ENCODE measurements at regions not wholly inside any gene's neighbourhood (a gene's known extent, or its start where the extent isn't known, plus 50 kb on each side); places are given as distances from the start of the nearest gene placed in this dataset.
"Not testable (repeated sequence)": the region's sequence is repeated elsewhere in the genome, so short reads cannot be mapped to it uniquely, and the experiment has no call there.

- not testable (repeated sequence) for TF ChIP-seq CTCF, POLR2A, POLR2AphosphoS5 (IDR thresholded peaks at IDR 0.05)
These were observed 355.6 kb downstream of the TMEM121 start for GRCh38 chr14:105882011-105882410.
